Fibroblast of peridontal ligament (primary cell): ENCODE measurements at regions not wholly inside any gene's neighbourhood (a gene's known extent, or its start where the extent isn't known, plus 50 kb on each side); places are given as distances from the start of the nearest gene placed in this dataset.
"Not testable (repeated sequence)": the region's sequence is repeated elsewhere in the genome, so short reads cannot be mapped to it uniquely, and the experiment has no call there.

Experiments
- DNase-seq: peaks from one replicate; pipeline ENCODE4 v3.0.0-alpha.2; 2010; ENCODE audit errors: extremely low read depth

DNA sequence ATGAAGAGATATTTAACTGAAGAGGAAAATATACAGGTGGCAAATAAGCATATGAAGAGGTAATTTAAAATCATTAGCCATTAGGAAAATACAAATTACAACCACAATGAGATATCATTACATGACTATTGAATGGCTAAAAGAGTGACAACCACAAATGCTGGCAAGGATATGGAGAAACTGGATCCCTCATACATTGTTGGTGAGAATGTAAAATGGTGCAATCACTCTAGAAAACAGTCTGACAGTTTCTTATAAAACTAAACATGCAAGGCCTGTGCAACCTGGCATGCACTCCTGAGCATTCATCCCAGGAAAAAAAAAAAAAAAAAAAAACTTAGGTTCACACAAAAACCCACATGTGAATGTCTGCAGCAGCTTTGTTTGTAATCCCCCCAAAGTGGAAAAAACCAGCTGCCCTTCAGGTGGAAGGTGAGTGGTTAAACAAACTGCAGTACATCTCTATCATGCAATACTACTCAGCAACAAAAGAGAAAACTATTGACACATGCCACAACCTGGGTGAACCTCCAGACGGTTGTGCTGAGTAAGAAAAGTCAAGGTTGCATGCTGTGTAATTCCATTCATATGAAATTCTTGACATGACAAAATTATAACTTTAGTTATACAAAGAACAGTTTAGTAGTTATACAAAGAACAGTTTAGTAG, 189.2 kb upstream of the IRF2BP2 start:
- not testable (repeated sequence) for DNase-seq

DNA sequence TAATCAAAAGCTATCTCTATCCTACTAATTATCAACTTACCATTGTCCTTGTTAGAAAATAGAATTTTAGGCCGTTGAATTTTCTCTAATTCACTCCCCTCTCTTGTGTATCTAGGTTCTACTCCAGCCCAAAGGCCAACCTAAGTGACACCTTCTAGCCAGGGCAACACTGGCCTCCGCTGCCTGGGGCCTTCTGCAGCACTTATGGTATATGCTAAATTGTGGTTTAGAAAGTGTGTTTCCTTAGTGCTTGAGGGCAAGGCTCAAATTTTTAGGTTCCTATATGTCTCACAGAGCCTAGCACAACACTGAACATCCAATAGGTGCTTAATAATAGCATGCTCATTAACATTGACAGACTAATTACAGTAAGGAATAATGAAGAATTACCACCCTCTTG, 187.2 kb upstream of the IRF2BP2 start:
- DNase-seq = not testable (repeated sequence)

DNA sequence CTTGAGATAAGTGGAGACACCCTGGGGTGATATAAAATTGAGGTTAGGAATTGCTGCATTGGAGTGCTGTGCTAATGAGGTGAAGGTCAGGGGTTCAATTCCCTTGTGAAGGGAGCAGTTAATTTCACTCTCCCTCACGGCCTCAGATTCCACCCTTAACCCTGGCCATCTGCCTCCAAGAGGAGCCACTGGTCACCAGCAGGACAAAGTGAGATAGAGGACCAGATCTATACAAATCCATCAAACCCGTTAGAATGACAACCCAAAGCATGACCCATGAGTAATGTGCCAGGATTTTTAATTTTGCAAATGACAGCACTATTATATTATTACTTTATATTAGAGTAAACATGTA, 186.4 kb upstream of the IRF2BP2 start:
- not testable (repeated sequence) for DNase-seq

DNA sequence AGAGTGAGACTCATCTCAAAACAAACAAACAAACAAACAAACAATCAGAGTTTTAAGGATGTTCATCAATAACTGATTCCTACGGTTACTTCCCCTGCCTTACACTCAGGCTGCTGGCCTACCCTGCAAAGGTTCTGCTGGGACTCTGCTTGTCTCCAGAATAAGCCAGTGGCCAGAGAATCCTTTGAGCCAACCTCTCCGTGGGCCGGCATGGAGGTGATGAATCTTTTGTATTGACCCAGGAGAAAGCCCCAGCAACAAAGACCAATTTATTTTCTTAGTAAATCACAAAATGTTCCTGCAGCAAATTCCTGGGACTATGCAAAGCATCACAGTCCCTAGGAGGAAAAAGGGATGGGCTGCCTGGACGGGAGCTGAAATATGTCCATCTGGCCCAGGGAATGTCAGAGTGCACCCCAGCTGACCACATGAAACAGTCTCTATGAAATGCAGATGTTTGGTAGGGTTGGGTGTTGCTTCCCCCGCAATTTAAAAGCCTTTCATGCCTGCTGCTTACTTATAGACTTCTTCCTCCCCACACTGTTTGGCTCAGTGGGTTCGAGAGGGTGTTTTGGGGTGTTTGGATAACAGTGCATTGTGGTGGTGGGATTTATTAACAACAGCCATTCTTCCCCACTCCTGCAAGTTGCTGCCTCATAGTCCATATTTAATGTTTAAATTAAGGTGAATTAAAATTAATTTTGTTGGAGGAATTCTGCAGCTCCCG, 185.9 kb upstream of the IRF2BP2 start:
- peak; percentile 64 for DNase-seq

DNA sequence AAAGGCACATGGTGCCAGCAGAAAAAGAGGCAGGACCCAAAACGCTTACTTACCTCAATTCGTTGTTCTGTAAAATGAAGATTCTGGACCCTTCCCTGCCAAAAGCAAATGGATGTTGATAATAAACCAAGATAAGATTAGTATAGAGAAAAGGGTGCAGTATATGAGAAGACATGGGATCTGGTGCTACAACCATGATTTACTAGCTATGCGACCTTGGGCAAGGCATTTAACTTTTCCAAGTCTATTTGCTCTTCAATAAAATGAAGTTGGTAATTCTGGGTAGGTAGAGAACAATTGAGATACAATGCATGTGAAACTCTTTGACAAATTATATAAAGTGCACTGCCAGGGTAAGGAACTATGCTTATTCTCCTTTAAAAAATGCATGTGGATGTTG, 185.0 kb upstream of the IRF2BP2 start:
- DNase-seq = not testable (repeated sequence)

DNA sequence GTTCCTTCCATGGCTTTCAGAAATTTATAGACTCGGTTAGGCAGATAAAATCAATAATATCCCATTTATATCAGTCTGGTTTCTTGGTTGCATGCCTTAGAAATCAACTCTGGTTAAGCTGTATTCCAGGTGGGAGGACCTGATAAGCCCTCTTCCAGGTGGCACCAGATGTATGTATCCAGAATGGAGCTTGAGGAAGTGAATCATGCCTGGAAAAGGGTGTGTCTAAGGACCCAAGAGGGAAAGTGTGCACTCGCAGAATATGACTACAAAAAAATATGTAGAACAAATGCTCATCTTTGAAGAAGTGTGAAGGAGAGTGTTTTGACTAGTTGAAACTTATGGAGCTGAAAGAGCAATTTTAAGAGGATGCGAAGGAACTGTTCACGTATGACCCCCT, 184.5 kb upstream of the IRF2BP2 start:
- not testable (repeated sequence) for DNase-seq

DNA sequence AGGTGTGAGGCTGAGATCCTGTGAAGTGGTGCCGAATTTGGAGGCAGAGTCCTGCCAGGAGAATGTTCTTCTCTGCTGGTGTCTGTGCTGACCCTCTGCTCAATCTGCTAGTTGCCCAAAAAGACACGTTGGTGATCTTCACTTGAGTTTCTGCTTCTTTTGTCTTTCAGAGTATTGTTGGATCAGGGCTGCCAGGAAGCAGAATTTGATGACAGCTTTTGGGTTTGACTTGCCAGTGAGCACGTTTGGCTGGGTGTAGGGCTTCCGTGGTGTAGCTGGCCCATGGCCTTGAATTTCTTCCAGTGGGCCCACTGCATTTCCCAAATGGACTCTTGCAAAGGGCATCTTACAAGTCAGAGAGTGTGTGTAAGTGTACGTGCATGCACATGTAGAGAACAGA, 183.9 kb upstream of the IRF2BP2 start:
- not testable (repeated sequence) for DNase-seq

DNA sequence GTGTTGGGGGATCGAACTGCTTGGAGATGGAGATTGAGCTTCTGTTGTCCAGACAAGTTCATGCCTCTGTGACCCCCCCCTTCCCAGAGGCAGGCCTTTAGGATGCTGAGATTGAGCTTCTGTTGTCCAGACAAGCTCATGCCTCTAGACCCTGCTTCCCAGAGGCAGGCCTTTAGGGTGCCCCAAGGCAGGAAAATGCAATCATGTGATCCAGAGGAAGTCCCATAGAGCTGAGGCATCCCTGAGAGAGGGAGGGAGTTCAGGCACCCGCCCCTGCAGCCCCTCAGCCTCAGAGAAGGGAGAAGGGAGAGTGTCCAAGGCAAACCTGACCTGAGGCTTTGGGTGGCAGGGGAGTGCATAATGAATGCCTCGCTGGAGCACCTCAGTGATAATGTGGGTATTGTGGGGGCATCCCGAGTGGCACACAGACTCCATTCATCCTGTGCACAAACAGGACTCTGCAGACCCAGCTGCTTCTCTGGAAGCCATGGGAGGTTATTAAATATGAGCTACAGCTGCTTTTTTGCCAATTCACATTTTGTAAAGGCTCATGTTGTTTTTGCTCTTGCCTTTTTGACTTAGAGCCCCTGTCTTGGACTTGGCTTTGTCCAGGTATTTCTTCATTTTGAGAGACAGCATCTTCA, 182.4 kb upstream of the IRF2BP2 start:
- not testable (repeated sequence) for DNase-seq

DNA sequence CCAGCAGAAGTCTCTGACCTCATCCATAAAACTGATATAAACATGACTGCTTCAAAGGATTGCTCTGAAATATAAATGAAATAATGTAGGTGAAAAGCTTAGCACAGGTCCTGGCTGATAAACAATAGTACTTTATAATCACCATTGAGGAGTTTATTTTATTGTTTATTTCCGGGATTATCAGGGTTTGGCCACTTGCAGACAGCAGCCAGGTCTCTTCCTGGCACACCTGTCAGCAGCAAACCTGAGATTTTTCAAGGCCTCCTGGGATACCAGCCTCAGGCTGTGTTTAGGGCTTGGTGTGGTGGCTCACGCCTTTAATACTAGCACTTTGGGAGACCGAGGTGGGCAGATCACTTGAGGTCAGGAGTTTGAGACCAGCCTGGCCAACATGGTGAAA, 181.6 kb upstream of the IRF2BP2 start:
- not testable (repeated sequence) for DNase-seq

DNA sequence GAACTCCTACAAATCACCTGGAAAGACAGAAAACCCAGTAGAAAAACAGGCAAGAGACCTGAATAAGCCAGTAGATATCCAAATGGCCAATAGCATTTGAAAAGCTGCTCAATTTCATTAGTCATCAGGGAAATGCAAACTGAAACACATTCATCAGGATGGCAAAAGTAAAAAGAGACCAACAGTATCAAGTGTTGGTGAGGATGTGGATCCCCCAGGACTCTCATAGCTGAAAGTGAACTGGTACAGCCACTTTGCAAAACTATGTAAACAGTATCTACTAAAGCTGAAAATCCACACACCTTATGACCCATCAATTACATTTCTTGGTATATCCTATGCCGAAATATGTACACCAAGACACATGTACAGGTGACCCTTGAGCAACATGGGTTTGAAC, 180.4 kb upstream of the IRF2BP2 start:
- DNase-seq = not testable (repeated sequence)

DNA sequence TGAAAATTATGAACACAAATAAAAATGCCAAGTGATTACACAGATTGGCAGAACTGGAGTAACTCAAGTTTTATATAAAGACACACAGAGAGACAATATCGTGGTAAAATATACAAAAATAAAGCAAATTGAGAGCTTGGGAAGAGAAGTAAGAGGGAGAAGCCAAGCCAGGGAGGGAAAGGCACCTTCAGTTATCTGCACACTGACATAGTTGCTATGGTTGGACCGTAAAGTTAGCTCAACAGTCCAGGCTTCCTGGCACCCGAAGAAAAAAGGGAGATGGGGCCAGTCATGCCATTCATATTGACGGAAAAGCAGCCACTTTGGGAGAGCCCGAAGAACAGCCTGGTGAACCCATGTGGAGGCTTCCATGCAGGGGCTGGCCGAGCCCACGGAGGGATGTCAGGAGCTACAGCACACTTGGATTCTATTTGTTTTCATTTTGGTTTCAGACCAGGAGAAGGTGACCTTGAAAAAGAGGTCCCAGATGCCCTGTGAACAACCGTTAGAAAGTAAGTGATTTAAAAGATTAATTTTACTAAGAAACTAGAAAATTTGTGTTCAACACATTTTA, 177.1 kb upstream of the IRF2BP2 start:
- not testable (repeated sequence) for DNase-seq

DNA sequence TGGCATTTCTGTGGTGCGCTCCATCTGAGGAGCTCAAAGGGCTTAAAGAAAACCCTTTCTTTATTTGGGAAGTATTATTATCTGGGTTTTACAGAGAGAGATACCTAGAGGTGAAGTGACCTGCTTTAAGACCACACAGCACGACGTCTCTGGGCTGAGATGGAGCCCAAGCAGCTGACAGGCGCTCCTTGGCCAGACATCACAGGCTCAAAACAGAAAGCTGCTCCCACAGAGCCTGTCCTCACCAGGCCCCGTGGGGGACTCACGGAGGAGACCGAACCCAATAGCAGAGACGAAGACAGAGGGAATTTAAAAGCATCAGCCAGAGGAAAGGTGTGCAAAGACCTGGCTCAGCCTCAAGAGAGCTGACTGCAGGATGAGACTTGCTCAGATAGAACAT, 175.9 kb upstream of the IRF2BP2 start:
- not testable (repeated sequence) for DNase-seq

DNA sequence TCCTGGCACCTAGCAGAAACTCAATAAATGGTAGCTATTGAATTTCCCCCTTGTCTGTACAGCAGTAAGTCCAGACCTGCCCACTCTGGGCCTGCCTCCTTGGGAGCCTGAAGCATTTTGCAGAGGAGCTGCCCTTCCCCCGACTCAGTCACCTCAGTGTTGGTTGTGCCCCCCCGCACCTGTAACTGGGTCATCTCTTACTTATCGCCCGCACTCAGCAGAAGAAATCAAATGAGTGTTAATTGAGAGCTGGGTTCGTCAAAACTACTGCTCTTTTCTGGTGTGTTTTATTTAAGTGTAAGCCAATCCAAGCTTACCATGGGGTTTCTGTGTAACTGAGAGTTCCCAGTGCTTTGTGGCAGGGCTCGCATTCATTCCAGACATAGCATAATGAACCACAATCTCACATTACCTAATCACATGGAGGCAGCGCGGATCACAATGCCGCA, 175.5 kb upstream of the IRF2BP2 start:
- DNase-seq = peak; percentile 83

DNA sequence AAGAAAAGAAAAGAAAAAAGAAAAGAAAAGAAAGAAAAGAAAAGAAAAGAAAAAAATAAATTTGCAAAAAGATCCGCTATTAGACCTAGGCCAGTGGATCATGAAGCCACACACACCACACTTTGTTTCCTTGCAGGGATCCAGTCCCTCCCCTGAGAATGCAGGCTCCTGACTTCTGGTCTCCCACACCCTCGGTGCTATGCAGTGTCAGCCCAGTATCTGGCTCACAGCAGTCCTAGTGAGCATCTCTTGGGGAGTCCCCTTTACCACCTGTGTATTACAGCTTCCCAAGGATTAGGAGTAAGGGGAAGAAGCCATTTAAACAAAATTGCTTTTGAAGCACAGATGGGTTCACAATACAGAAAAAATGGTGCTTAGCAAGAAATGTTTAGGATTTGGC, 174.1 kb upstream of the IRF2BP2 start:
- not testable (repeated sequence) for DNase-seq

DNA sequence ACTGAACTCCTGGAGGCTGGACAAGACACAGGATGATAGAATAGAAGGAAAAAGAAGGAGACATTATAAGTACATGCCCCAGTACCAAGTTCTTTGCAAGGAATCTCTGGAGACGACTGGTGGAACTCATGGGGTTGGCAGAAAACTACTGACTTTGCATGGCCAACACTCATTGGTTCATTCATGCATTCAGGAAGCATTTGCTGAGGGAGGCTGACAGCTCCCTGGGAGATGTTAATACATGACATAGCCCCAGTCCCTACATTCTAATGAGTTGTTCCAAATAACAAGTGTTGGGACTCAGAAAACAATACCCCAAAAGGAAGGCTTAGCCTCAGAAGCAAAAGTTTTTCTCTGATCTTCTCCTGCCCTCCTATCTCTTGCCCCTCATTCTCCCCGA, 172.8 kb upstream of the IRF2BP2 start:
- no peak for DNase-seq

DNA sequence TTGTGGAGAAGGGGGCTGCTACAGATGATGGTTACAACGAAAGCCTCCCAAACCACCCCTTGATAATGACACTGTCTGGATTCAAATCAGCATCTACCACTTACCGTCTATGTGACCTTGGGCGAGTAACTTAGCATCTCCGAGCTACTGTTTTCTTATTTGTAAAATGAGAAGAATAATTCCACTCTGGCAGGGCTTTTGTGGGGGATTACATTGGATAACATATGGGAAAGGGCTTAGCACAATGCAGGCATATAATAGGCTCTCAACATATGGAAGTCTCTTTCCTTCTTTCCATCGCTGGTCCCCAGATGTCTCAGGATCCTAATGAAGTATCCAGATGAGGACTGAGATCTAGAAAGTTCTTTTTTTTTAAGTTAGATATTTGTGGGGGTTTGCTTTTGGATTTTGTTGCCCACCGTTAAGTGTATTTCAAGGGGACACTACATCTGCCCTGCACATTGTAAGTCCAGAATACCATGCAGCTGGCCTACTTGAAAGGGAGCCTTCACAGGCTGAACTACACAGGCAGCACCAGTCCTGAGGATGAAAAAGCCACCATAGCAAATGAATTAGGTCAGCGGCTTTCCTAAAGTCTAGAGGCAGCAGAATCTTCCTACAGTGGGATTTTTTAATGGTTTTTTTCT, 172.2 kb upstream of the IRF2BP2 start:
- DNase-seq = no peak

DNA sequence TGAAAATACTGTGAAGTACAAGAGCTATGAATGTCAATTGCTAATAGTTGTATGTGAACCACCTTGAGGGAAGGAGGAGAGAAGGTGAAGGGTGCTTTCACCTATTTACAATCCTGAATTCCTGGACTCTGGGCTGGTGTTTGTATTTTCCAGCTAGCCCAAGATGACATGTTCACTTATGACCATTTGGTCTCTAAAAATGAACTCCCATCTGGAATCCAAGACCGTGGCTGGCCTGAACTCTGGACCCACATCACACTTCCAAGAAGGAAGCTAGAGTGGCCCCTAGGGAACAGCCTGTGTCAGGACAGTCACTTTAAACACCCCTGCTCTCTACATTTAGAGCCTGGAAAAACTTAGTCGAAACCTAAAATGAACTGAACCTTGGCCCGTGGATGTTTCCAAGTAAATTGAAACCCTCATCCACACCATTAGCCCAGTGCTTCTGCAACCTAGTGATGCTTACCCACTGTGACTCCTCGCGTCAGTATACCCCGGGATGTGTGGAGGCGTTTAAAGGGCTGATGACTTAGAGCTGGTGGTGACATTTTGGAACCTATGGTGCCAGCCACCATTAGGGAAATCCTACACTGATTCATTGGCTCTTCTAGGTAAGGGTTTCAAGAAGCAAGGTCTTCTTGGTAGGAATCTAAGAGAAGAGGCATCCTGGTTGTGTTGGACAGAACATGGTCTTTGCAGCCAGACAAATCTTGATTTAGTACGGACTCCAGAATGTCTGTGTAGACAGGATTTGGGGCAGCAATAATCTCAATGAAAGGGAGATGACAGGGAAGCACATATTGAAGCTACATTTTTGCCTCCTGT, 171.5 kb upstream of the IRF2BP2 start:
- no peak for DNase-seq

DNA sequence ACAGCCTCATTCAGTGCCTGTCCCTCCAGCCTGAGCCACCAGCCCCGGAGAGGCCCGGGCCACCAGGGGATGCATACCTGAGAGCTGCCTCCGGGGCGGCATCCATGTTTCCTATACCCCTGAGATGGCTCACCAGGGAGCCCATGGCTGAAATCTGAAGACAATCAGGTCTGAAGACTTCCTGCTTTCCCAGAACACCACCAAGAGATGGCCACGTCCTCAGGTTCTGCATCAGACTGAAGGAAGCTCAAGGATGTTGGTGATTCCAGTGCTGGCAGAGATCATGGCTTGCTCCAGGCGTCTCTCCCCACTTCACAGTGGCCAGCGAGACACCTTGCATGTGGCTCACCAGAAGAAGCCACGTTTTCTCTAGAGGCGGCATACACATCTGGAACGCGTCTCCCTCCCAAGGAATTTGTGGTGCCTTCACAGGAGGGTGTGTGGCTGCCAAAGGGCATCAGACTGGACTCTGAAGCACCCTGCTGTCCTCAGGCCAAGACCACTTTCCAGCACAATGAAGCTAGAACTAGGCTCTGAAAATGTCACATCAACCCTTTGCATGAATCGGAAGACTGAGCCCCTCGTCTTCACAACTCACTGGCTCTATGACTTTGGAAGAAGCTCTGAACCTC, 170.7 kb upstream of the IRF2BP2 start:
- no peak for DNase-seq

DNA sequence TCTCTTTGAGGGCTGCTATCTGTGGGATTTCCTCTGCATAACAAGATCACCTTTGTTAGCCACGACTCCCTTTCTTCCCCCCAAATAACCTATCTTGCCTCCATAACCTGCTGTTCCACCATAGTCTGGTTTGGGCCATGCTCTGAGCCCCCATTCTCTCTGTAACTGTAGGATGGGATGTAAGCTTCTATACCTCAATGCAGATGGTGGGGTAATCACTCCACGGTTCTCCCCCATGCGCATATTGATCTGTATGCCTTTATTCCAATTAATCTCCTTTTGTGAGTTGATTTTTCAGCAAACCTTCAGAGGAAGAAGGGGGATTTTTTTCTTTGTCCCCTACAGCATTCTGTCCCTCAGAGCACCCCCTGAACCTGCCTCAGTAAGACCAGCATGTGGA, 170.1 kb upstream of the IRF2BP2 start:
- DNase-seq = no peak

DNA sequence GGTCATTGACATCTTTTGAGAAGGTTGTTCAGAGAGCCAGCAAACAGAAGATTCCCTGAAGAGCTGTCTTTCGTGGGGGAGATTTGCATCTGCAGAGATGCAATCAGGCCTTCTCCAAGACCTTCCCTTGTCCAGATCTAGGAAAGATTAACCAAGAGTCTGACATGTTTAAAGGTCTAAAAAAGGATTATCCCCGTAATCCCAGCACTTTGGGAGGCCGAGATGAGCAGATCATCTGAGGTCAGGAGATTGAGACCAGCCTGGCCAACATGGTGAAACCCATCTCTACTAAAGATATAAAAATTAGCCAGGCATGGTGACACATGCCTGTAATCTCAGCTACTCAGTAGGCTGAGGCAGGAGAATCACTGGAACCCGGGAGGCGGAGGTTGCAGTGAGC, 169.6 kb upstream of the IRF2BP2 start:
- not testable (repeated sequence) for DNase-seq

DNA sequence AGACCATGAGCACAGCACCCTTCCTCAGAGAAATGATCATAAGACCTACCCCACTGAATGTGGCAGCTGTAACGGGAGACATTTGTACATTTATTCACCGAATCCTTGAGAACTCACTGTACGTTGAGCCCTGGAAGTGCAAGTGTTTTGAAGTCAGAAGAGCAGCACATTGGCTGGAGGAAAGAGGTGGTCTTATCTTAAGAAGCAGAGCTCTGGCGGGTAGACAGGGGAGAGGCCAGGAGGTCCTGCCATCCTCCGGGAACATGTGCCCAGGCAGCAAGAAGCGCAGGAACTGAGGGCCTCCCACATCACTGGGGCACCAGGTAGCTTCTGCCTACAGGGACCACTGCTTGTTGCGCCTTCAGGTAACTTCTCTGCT, 169.2 kb upstream of the IRF2BP2 start:
- DNase-seq = no peak
